Stimulated activated effector memory CD8-positive, alpha-beta T cell treated with anti-CD3 and anti-CD28 coated beads, Interleukin-12 subunit alpha, Interleukin-12 subunit beta, amount 100 ng/mL, for 72 hours (primary cell): ENCODE measurements at regions not wholly inside any gene's neighbourhood (a gene's known extent, or its start where the extent isn't known, plus 50 kb on each side); places are given as distances from the start of the nearest gene placed in this dataset.

Experiments
- ATAC-seq: fragments of 150-1000 bp; cut with Tn5 transposase; 2 replicates; pipeline ENCODE4 v1.10.0; 2021
- DNase-seq, 2 donors: peaks; one replicate each; pipeline ENCODE4 v3.0.0; 2021 to 2022; ENCODE audit warnings: low spot score in 2 of 2
- H3K27ac Mint-ChIP-seq: one replicate; pipeline ENCODE4 v1.8.0; 2022; ENCODE audit warnings: mild to moderate bottlenecking, mixed read lengths
- H3K36me3 Mint-ChIP-seq: one replicate; pipeline ENCODE4 v1.8.0; 2022; ENCODE audit warnings: mild to moderate bottlenecking, mixed read lengths
- H3K4me1 Mint-ChIP-seq: one replicate; pipeline ENCODE4 v1.8.0; 2022; ENCODE audit warnings: mixed read lengths
- H3K4me3 Mint-ChIP-seq: one replicate; pipeline ENCODE4 v1.8.0; 2022; ENCODE audit warnings: mild to moderate bottlenecking, mixed read lengths
- H3K9me3 Mint-ChIP-seq: one replicate; pipeline ENCODE4 v1.8.0; 2022; ENCODE audit warnings: mixed read lengths

DNA sequence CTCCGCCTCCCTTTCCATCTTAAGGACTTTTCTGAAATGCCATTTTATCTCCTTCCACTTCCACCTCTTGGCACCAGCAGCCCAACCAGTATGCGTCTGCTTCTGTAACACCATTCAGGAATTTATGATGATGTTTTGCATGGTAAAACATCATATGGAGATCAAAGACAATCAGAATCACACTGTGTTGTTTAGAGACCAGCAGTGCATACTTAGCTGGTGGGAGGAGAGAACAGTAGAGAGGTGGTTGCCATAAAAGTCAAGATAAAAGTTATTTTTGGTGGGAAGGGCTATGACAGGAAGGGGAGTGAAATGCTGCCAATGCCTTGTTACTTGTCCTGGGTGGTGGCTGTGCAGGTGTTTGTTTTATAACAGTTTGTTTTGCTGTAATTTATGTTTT, 268.0 kb downstream of the OPA1 start:
- DNase-seq (no peak), ATAC-seq (no peak)
- Mint-ChIP-seq H3K36me3 (no peaks in the 10 kb centered on the region), H3K9me3 (no peaks in the 10 kb centered on the region), H3K4me1 (no peaks in the 10 kb centered on the region), H3K4me3 (no peak overlapping the region), H3K27ac (no peak overlapping the region)

DNA sequence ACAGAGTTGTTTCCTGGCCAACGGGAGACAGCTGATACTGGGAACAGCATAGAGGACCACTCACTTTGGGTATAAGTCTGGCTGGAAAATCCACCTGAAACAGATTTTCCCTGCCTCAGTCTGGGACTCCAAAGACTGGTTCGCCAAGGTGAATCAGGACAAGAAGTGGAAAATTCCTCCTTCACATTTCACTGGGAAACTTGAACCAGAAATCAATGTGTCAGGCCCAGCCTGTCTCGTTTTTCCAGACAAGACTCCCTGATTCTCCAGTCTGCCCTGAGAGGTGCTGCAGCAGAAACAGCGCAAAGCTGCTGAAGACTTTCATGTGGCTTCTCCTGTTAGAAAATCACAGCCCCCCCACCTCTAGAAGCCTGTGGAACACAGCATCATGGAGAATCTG, 269.8 kb downstream of the OPA1 start:
- Mint-ChIP-seq H3K4me3 (no peak overlapping the region), H3K36me3 (no peaks in the 10 kb centered on the region), H3K4me1 (no peaks in the 10 kb centered on the region), H3K27ac (no peak overlapping the region), H3K9me3 (no peaks in the 10 kb centered on the region)
- DNase-seq (no peak), ATAC-seq (no peak)

DNA sequence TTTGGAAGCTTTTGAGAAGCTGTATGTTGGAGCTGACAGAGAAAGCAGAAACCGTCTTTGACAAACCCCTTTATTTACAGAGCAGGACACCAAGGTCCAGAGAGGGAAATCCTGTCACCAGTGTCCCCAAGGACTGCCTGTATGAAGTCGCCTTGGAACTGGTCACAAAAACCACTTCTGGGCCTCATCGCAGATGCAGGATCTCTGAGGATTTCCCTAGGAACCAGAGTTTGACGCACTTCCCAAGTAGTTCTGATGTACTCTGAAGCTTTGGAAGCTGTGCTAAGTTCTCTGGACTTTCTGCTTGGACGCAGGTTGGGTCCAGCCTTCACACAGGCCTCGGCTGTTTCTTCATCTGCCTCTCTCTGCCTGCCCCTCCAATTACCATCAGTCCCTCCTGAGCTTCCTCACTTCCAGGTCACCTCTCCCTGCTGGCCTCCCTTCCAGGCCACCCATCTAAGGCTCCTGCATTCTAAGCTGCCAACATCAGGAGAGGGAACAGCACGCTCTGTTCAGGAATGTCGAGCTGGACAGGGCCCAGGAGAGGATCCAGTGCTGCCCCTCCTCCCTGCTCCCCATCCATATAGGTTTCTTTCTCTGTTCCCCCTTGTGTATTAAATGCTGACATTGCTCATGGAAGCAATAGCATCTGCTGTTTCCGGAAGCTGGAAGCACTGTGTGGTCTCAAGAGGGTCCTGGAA, 270.8 kb downstream of the OPA1 start:
- H3K9me3 Mint-ChIP-seq, result no peaks in the 10 kb centered on the region
- H3K27ac Mint-ChIP-seq, result no peak overlapping the region
- H3K4me3 Mint-ChIP-seq, result no peak overlapping the region
- H3K4me1 Mint-ChIP-seq, result no peaks in the 10 kb centered on the region
- ATAC-seq, result no peak
- no peaks in the 10 kb centered on the region for H3K36me3 Mint-ChIP-seq
- no peak for DNase-seq

DNA sequence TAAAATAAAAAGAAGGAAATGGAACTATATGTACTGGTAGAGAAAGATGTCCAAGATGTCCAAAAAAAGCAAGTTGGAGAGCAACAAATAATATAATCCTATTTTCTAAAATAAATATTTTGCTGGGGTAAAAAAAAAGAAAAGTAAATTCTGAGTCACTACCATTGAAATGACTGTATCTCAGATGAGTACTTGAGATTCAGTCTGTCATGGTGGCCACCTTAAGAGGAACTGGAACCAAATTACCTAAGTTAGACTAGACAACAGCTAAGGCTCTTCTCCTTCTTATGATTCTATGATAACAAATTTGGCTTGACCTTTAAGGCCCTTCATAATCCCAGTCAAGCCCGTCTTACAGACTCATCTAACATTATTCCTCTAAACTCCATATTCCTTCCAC, 270.6 kb upstream of the HES1 start:
- H3K4me3 Mint-ChIP-seq, result no peak overlapping the region
- no peak overlapping the region for H3K27ac Mint-ChIP-seq
- no peak for DNase-seq
- H3K36me3 Mint-ChIP-seq, result no peaks in the 10 kb centered on the region
- H3K9me3 Mint-ChIP-seq, result no peaks in the 10 kb centered on the region
- peaks cover 5% of the 10 kb centered on the region for H3K4me1 Mint-ChIP-seq
- peak; percentile 36 for ATAC-seq

DNA sequence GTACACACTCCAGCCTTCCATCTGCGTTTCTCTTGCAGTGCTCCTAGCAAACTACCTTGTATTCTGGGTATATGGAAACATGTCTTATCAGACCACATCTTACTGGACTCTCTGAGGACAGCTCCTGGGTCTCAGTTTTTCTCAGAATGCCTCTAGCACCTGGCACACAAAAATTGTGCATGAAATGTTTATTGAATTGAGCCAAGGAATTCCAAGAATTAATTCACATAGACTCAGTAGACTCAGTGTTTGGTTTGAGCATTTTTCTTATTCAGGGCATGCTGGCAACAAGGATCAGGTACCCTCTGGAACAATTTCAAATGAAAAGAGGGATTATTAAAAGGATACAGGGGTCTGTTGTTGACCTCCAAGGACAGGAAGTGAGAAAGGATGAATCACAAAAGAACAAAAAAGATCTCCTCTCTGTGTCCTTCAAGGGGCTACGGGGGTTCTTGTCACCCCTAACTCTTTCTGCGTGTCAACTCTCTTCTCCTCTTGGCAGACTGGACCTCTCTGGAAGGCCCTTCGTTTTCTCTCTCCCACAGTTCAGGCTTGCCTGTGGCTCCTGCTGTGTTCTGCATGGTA, 270.0 kb upstream of the HES1 start:
- H3K4me3 Mint-ChIP-seq, result no peak overlapping the region
- H3K27ac Mint-ChIP-seq, result no peak overlapping the region
- ATAC-seq, result no peak
- H3K9me3 Mint-ChIP-seq, result no peaks in the 10 kb centered on the region
- DNase-seq, result no peak
- peaks cover 6% of the 10 kb centered on the region for H3K4me1 Mint-ChIP-seq
- H3K36me3 Mint-ChIP-seq, result no peaks in the 10 kb centered on the region

DNA sequence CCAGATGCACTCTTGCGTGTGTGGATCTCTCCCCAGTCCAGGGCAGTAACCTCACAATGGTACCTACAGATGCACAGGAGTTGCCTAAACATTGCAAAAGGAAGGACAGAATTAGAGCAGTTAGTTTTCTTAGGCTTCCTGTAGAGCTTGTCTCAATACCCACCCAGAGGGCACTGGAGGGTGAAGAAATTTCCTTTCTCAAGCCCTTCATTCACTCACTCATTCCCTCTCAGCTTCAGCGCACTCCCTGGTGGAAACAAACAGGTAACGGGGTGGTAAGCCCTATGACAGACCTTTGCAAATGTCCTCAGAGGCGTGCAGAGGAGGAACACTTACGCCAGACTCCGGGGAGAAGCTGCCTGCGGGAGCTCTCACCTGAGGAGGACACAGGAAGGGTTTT, 267.4 kb upstream of the HES1 start:
- peaks cover 6% of the 10 kb centered on the region for H3K4me1 Mint-ChIP-seq
- DNase-seq (no peak), ATAC-seq (no peak)
- H3K4me3 Mint-ChIP-seq, result no peak overlapping the region
- H3K36me3 Mint-ChIP-seq, result no peaks in the 10 kb centered on the region
- H3K27ac Mint-ChIP-seq, result no peak overlapping the region
- H3K9me3 Mint-ChIP-seq, result no peaks in the 10 kb centered on the region

DNA sequence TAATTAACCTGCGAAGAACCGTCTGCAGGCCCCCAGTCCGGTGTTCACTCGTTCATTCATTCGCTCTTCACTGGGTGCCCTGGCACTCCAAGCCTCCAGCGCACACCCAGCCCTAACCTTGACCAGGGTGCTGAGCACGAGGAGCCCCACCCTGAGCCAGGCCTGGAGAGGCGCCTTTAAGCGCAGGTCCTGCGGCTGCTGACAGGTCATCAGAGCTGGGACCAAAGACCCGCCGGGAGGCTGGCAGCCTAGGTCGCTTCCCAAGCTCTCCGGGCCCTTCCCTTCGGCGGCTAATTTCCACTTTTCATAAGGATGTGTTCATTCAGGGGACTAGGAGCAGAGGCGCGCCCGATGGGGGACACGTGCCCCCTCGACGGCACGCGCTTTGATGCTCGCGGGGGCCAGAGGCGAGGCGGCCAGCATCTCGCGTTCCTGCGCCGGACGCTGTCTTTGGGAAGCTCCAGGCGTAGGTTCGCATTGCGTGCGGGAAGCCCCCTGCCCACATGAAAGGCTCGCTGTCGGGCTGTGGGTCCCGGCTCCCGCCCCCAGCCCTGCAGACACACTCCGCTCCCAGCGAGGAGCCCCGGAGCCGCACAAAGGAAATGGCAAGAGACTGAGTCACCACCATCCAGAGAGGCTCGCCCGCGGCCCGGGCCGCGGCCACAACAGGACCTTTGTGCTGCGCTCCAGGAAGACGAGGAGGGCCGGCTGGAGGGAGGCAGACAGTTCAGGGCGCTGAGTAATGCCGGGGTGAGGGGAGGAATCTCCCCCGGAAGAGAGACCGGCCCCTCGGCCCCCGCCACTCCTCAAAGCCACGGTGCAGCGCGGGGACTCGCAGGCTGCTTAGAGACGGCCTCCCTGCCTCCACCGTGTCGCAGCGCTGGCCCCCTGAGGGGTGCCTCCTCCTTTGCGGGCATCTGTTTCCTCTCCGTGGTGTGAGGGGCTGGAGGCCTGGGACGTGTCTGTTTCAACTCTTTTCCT, 266.4 kb upstream of the HES1 start:
- Mint-ChIP-seq H3K9me3 (no peaks in the 10 kb centered on the region), H3K4me1 (peaks cover 6% of the 10 kb centered on the region), H3K36me3 (no peaks in the 10 kb centered on the region), H3K4me3 (no peak overlapping the region), H3K27ac (no peak overlapping the region)
- DNase-seq (no peak), ATAC-seq (peak; percentile 53)

DNA sequence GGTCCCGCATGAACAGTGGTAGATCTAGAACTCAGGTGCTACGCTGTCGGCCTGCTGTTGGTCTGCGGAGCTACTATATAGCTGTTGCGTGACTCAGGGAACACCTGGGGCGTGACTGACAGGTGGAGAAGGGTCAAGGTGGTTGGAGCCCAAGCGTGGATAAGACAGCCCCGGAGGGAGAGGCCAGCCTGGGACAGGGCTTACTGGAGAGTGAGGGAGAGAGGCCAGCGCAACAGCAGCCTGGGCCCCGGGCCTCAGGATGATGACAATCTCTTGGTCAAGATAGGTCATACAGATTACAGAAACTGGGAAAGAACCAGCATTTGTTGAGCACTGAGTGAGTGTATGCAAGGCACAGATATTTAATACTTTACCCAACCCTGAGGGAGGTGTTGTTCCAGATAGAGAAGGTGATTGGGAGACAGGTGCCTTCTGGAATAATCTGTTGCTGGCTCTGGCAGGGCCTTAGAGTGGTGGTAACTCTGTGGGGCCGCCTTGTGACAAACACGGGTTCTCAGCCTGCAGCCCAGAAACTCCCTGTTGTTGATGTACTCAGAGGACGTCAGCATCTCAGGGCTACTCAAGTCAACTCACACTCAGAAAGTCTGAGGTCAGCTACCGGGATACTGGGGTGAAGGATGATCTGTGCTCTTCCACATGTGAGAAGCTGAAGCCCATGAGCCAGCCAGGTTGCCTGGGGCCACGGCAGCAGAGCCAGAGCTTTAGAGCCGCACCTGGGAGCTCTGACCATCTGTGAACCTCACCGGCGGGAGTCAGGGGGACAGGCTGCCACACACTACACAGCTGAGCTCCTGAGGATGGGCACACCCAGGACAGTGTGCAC, 265.4 kb upstream of the HES1 start:
- H3K36me3 Mint-ChIP-seq, result no peaks in the 10 kb centered on the region
- H3K4me1 Mint-ChIP-seq, result peaks cover 6% of the 10 kb centered on the region
- no peak overlapping the region for H3K4me3 Mint-ChIP-seq
- H3K27ac Mint-ChIP-seq, result no peak overlapping the region
- DNase-seq (no peak), ATAC-seq (no peak)
- no peaks in the 10 kb centered on the region for H3K9me3 Mint-ChIP-seq

DNA sequence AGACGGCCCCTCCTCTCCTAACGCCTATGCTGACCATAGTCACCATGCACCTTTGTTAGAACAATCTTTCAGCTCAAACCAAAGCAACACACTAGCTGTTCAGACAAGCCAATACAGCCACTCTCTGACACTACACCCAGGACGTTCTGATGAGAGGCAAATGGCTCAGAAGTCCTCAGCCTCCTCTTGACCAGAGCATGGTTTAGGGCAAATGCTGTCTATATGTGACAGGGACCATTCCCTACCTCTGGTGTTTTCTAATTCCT, 264.8 kb upstream of the HES1 start:
- ATAC-seq, result no peak
- peaks cover 6% of the 10 kb centered on the region for H3K4me1 Mint-ChIP-seq
- H3K36me3 Mint-ChIP-seq, result no peaks in the 10 kb centered on the region
- no peaks in the 10 kb centered on the region for H3K9me3 Mint-ChIP-seq
- H3K4me3 Mint-ChIP-seq, result no peak overlapping the region
- DNase-seq, result no peak
- no peak overlapping the region for H3K27ac Mint-ChIP-seq

DNA sequence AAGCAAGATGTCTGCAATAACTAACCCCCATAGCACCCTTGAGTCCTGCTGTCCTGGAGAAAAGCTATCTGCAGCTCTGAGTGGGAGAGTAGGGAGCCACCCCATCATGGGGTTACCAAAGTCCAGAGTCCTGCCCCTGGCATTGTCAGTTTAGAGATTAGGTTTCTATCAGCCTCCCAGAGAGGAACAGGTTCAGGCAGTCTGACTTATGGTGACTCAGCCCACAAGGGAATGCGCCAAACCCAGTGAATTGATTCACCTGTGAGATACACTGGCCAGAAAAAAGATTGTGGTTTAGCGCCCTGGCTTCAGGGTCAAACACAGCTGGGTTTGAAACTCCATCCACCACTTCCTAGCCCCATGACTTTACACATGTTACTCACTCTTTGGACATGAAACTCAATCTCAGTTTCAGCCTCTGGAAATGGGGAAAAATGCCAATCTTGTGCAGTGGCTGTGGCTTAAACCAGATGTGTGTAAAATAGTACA, 263.6 kb upstream of the HES1 start:
- DNase-seq, result no peak
- peak; percentile 61 for ATAC-seq
- no peak overlapping the region for H3K4me3 Mint-ChIP-seq
- H3K27ac Mint-ChIP-seq, result no peak overlapping the region
- H3K36me3 Mint-ChIP-seq, result no peaks in the 10 kb centered on the region
- no peaks in the 10 kb centered on the region for H3K9me3 Mint-ChIP-seq
- peaks cover 6% of the 10 kb centered on the region for H3K4me1 Mint-ChIP-seq

DNA sequence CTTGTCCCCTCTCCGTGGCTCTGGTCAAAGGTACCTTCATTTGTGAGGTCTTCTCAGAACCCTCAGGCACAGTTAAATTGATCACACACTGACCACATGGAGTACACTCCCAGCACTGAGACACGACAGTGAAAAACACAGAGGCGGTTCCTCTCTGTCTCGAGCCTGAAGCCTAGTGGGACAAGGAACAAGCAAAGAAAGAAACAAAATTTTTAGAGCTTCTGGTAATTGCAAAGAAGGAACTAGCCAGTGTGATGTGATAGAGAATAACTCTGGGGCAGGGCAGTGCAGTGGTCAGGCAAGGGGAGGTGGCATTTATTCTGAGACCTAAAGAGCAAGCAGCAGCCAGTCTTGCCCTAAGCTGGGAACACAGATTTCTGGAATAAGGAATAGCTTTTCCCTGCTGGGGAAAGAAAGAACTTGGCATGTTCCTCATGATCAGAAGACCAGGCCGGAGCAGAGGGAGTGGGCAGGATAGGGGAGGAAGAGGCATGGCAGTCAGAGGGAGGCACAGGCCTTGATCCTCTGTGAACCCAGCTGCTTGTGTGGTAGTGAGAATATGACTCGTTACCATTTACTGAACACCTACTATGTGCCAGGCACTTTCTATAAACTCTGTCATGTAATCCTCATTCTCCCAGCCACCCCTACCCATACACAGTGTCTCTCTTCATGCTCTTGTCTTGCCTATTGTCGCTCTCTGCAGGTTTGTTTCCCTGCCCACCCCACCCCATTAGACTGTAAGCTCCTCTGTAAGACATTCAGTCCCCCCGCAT, 262.3 kb upstream of the HES1 start:
- no peaks in the 10 kb centered on the region for H3K9me3 Mint-ChIP-seq
- peaks cover 6% of the 10 kb centered on the region for H3K4me1 Mint-ChIP-seq
- no peak overlapping the region for H3K27ac Mint-ChIP-seq
- no peak for ATAC-seq
- no peak overlapping the region for H3K4me3 Mint-ChIP-seq
- DNase-seq, result no peak
- no peaks in the 10 kb centered on the region for H3K36me3 Mint-ChIP-seq

DNA sequence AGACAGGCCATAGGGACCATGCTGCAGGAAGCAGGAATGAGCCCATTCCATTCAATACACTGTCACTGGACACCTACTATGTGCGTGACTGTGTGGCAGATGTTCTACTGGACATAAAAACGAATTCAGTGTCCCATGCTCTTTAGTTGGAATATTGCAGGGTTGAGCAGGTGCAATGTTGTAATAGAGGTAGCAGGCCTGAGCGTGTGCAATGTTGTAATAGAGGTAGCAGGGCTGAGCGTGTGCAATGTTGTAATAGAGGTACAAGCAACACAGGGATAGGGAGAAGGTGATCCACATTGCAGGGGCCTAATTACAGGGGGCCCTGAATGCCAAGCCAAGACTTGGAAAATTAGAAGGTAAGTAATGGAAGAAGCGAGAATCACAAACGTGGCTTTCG, 261.4 kb upstream of the HES1 start:
- Mint-ChIP-seq H3K36me3 (no peaks in the 10 kb centered on the region), H3K9me3 (no peaks in the 10 kb centered on the region)

DNA sequence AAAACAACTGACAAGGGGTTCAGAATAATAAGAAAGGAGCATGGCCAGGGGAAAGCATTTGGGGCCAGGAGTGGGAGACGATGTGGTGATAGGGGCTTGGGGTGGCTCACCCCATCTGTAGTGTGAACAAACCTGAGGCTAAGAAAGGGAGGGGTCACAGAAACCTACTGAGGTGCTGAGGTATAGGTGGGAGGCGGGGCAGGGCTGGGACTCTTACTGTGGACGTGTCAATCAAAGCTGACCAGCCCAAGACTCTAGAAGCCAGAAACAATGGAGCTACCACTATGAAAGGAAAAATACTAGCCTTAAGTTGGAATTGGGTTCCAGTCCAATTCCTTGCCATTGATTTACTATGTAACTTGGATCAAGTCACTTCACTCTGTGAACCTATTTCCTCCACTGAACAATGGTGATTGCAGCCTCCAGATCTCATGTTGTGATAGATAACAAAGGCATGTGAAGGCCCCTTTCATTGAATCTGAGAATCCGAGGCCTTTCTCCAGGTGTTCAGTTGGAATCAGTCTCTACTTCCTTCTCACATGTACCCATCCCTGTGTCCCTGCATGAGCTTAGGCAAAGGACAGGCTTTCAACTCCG, 260.9 kb upstream of the HES1 start:
- DNase-seq, result no peak
- no peak for ATAC-seq
- Mint-ChIP-seq H3K4me3 (no peak overlapping the region), H3K27ac (no peak overlapping the region), H3K9me3 (no peaks in the 10 kb centered on the region), H3K36me3 (no peaks in the 10 kb centered on the region), H3K4me1 (peaks cover 4% of the 10 kb centered on the region)

More for the DNA sequence above, 261.4 kb upstream of the HES1 start:
- DNase-seq (no peak), ATAC-seq (no peak)
- Mint-ChIP-seq H3K27ac (no peak overlapping the region), H3K4me1 (peaks cover 6% of the 10 kb centered on the region), H3K4me3 (no peak overlapping the region)

DNA sequence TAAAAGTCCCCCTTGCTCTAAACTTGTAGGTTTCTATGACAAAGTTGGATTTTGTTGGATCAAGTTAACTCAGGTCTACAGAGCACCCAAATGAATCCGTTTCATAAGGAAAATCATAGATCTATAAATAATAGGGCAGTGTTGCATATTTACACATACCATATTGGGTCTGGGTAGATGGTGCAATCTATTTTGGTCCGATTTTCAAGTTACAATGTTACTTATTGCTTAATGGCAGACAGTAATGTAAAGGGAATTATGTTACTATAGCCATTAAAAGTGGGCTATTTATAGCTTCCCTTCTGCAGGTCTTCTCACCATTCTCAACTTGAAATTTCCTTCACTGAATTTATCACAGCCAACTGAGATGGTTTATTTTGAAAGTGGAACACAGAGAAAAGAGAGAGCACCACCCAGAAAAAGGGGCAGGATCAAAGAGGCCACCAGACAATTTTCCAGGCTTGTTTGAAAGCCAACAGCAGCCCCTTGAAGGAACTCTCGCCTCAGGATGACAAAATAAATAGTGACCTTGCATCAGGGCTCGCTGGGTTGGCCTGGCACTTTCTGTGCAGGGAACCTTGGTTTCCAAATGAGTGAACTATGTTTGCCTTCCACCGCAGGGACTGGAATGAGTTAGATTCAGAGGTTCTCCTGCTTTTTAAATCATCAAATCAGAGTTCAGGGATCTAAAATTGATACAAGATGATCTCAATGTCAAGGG, 260.2 kb upstream of the HES1 start:
- DNase-seq, result no peak
- Mint-ChIP-seq H3K4me3 (no peak overlapping the region), H3K27ac (no peak overlapping the region), H3K9me3 (no peaks in the 10 kb centered on the region), H3K4me1 (no peaks in the 10 kb centered on the region), H3K36me3 (no peaks in the 10 kb centered on the region)
- ATAC-seq, result no peak
